ENCODE measurements at regions not wholly inside any gene's neighbourhood (a gene's known extent, or its start where the extent isn't known, plus 50 kb on each side); places are given as distances from the start of the nearest gene placed in this dataset.

DNA sequence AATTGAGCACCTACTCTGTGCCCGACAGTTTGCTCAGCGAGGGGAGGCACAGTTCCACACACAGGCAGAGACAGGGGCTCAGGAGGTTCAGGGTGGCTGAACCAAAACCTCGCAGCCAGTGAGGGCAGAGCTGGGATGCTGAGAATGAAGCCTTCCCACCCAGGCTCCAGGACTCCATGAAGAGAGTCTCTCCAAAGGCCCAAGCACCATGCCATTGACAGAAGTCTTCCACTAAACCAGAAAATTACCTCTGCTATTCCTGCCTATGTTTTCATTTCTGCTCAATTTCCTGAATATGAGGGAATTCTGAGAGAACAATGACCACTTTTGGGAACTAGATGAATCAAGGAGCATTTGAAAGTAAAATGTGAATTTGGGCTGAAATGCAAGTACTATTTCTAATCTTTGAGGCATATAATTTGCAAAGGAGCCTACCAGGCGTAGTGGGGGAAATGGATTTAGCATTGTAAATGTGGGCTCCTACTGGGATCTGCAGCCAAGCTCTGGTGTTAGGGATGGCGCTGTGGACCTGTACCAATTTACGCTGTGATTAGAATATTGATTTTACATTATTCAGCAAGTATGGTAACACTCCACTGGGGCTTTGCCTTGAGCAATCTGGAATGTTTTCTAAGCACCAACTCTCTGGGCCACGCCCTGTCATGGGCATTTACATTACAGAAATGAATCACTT lies 91.9 kb downstream of the DRD1 start:
- H3K27me3 ChIP-seq (replicated peaks; ENCODE audit: insufficient read depth, low read depth, low read length, poor library complexity), result no peaks in the 10 kb centered on the region
- BruUV-seq (replicated peaks), result no TSS peak
- no peaks in the 10 kb centered on the region for H3K9me3 ChIP-seq (ENCODE audit: low read depth, low read length, poor library complexity, severe bottlenecking)
- intact Hi-C loops (cut with micrococcal nuclease; ENCODE audit: unreplicated experiment), result no loop called here
- no peaks in the 10 kb centered on the region for H3K36me3 ChIP-seq (ENCODE audit: insufficient read depth, low read length, poor library complexity, severe bottlenecking)
- TF ChIP-seq EZH2 (IDR thresholded peaks at IDR 0.05; ENCODE audit: borderline replicate concordance, low read depth, low read length, poor library complexity, severe bottlenecking), result no peak
- TF ChIP-seq, protein P1, sequence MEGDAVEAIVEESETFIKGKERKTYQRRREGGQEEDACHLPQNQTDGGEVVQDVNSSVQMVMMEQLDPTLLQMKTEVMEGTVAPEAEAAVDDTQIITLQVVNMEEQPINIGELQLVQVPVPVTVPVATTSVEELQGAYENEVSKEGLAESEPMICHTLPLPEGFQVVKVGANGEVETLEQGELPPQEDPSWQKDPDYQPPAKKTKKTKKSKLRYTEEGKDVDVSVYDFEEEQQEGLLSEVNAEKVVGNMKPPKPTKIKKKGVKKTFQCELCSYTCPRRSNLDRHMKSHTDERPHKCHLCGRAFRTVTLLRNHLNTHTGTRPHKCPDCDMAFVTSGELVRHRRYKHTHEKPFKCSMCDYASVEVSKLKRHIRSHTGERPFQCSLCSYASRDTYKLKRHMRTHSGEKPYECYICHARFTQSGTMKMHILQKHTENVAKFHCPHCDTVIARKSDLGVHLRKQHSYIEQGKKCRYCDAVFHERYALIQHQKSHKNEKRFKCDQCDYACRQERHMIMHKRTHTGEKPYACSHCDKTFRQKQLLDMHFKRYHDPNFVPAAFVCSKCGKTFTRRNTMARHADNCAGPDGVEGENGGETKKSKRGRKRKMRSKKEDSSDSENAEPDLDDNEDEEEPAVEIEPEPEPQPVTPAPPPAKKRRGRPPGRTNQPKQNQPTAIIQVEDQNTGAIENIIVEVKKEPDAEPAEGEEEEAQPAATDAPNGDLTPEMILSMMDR (conservative IDR thresholded peaks at IDR 0.05; ENCODE audit: low read depth, low read length), result no peak
- no peaks in the 10 kb centered on the region for H3K4me1 ChIP-seq (ENCODE audit: insufficient read depth, low read length, poor library complexity, severe bottlenecking)
- no peak for DNase-seq (ENCODE audit: low spot score)
- no peak overlapping the region for H3K4me3 ChIP-seq (ENCODE audit: low read depth, low read length, poor library complexity, severe bottlenecking)
- H3K27ac ChIP-seq (ENCODE audit: low read depth, low read length, poor library complexity, severe bottlenecking), result no peak overlapping the region
- POLR2A ChIA-PET (ENCODE audit: low non-redundant PET), result no interaction called here
- CTCF ChIA-PET, result no interaction called here

DNA sequence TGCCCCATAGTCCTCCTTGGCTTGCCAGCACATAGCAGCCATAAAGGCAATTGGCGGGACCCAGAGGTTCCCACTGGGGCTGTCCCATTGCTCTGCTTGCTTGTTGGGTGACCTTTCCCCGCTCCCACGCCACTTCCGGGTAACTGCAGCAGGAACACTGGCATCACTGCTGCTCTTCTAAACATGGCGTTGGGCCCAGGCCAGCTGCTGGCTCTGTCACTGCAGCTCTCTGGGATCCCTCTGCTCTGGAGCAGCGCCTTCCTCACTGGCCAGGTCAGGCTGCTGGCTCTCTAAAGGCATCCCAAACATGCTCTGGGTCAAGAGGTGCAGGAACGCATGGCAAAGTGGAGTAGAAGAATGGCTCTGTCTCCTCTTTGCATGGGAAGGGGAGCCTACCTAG lies 92.9 kb downstream of the DRD1 start:
- DNase-seq (ENCODE audit: low spot score), result no peak
- ChIA-PET POLR2A (ENCODE audit: low non-redundant PET) (no interaction called here), CTCF (no interaction called here)
- no TSS peak for BruUV-seq (replicated peaks)
- Histone ChIP-seq H3K27me3 (replicated peaks; ENCODE audit: insufficient read depth, low read depth, low read length, poor library complexity) (no peaks in the 10 kb centered on the region), H3K4me1 (ENCODE audit: insufficient read depth, low read length, poor library complexity, severe bottlenecking) (no peaks in the 10 kb centered on the region), H3K27ac (ENCODE audit: low read depth, low read length, poor library complexity, severe bottlenecking) (no peak overlapping the region), H3K36me3 (ENCODE audit: insufficient read depth, low read length, poor library complexity, severe bottlenecking) (no peaks in the 10 kb centered on the region), H3K9me3 (ENCODE audit: low read depth, low read length, poor library complexity, severe bottlenecking) (no peaks in the 10 kb centered on the region), H3K4me3 (ENCODE audit: low read depth, low read length, poor library complexity, severe bottlenecking) (no peak overlapping the region)
- TF ChIP-seq, protein P1 (conservative IDR thresholded peaks at IDR 0.05; ENCODE audit: low read depth, low read length), result no peak
- TF ChIP-seq EZH2 (IDR thresholded peaks at IDR 0.05; ENCODE audit: borderline replicate concordance, low read depth, low read length, poor library complexity, severe bottlenecking), result no peak
- intact Hi-C loops (cut with micrococcal nuclease; ENCODE audit: unreplicated experiment), result no loop called here

DNA sequence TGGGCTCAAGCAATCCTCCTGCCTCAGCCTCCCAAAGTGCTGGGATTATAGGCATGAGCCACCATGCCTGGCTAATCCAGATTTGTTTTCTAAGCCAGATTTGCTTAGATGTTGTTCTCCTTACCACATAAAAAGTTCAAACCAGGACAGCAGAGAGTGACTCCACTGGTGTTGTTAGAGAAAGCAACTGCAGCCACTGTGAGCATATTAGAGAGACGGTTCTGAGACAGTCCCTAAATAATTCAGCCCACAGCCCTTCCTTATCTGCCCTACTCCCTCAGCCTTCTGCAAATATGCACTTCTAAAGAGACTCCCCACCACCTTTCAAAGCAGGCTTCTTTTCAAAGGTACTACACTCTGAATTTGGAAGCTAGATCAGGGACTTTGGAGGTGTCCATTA lies 96.1 kb downstream of the DRD1 start:
- POLR2A ChIA-PET (ENCODE audit: low non-redundant PET), result no interaction called here
- TF ChIP-seq, protein P1 (conservative IDR thresholded peaks at IDR 0.05; ENCODE audit: low read depth, low read length), result no peak
- no peaks in the 10 kb centered on the region for H3K36me3 ChIP-seq (ENCODE audit: insufficient read depth, low read length, poor library complexity, severe bottlenecking)
- no peak overlapping the region for H3K4me3 ChIP-seq (ENCODE audit: low read depth, low read length, poor library complexity, severe bottlenecking)
- no TSS peak for BruUV-seq (replicated peaks)
- no peak overlapping the region for H3K27ac ChIP-seq (ENCODE audit: low read depth, low read length, poor library complexity, severe bottlenecking)
- intact Hi-C loops (cut with micrococcal nuclease; ENCODE audit: unreplicated experiment), result no loop called here
- DNase-seq (ENCODE audit: low spot score), result no peak
- CTCF ChIA-PET, result no interaction called here
- H3K27me3 ChIP-seq (replicated peaks; ENCODE audit: insufficient read depth, low read depth, low read length, poor library complexity), result no peaks in the 10 kb centered on the region
- H3K4me1 ChIP-seq (ENCODE audit: insufficient read depth, low read length, poor library complexity, severe bottlenecking), result peaks cover 8% of the 10 kb centered on the region
- H3K9me3 ChIP-seq (ENCODE audit: low read depth, low read length, poor library complexity, severe bottlenecking), result no peaks in the 10 kb centered on the region

Measured in A673 (cell line).